Activated T-cell treated with anti-CD3 and anti-CD28 coated beads for 1 hour (primary cell): ENCODE measurements at regions not wholly inside any gene's neighbourhood (a gene's known extent, or its start where the extent isn't known, plus 50 kb on each side); places are given as distances from the start of the nearest gene placed in this dataset.

Experiments used
- DNase-seq: peaks from one replicate; pipeline ENCODE4 v3.0.0-alpha.2; 2020; ENCODE audit warnings: low read depth

- no peak for DNase-seq
Measured at GRCh38 chr2:196224756-196225155, 53.4 kb upstream of the STK17B start.

- no peak for DNase-seq
Measured at GRCh38 chr2:196225213-196225612, 53.8 kb upstream of the STK17B start.

- DNase-seq, result no peak
Measured at GRCh38 chr2:196226058-196226706, 54.8 kb upstream of the STK17B start.

GRCh38 chr2:196226707-196227065, 55.3 kb upstream of the STK17B start:
- no peak for DNase-seq

- DNase-seq, result no peak
Measured at GRCh38 chr2:196229013-196229412, 57.6 kb upstream of the STK17B start.

GRCh38 chr2:196230061-196230854, 58.9 kb upstream of the STK17B start:
- peak; percentile 26 for DNase-seq

GRCh38 chr2:196233021-196233804, 61.8 kb upstream of the STK17B start:
- DNase-seq, result no peak

DNA sequence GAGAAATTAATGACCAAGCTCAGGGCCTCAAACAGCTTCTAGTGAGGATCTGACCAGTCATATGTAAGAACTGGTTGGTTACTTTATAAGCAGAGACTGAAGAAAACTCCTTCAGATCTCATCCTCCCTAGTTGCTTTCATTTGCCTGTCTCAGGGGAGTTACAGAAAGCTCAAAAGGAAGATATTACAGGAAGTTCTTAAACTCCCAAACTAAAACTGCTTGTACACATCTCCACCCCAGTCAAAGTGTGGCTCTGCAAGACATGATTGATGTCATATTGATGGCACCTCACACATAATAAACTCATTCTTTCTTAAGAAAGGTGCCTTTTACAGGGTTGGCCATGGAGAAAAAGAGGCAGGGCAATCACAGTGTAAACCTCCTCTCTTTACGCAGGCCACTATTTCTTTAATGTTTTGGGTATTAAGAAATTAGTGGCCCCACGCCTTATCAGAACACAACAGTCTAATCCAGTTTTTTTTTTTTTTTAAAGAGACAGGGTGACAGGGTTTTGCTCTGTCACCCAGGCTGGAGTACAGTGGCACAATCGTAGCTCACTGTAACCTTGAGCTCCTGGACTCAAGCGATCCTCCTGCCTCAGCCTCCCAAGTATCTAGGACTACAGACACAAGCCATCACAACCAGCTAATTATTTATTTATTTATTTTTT, 62.6 kb upstream of the STK17B start:
- no peak for DNase-seq

DNA sequence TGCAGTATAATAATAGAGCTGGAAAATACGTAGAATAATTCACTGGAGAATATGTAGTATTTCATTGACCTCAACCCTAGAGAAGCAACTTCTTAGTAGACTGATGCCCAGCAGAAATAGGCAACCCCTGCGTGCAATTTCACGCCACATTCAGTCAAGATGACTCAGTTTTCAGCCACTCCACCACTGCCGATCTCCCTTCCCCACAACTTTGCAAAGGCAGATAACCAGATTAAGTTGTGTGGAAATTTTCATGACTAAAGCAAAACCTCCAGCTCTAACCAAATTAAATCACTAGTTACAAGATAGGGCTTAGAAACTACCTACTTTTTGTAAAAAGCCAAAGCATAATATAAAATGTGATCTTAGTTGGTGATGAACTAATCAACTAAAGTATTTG, 63.3 kb upstream of the STK17B start:
- DNase-seq, result peak; percentile 23

DNA sequence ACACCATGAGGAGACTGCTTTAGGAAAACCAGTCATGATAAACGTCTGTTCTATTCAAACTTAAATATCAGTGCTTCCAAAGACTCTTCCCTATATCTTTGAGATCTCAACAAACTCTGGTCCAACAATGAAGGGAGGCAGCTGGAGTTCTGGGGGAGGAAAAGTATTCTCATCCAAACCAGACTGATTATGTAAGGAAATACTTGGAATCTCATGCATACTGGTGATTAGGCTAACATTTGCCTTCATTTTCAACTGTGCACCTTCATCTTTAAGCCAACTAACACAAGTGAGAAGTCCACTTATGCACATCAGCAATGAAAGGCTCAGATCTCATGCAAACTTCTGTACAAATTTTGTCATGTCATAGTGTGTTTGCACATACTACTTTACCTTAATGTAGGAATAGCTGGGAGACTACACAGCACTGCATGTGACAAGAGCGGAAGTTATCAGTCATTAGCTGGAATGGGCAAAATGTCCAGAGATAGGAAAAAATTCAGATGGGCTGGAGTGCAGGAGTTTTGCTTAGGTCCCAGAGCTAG, 67.5 kb upstream of the STK17B start:
- DNase-seq, result no peak

DNA sequence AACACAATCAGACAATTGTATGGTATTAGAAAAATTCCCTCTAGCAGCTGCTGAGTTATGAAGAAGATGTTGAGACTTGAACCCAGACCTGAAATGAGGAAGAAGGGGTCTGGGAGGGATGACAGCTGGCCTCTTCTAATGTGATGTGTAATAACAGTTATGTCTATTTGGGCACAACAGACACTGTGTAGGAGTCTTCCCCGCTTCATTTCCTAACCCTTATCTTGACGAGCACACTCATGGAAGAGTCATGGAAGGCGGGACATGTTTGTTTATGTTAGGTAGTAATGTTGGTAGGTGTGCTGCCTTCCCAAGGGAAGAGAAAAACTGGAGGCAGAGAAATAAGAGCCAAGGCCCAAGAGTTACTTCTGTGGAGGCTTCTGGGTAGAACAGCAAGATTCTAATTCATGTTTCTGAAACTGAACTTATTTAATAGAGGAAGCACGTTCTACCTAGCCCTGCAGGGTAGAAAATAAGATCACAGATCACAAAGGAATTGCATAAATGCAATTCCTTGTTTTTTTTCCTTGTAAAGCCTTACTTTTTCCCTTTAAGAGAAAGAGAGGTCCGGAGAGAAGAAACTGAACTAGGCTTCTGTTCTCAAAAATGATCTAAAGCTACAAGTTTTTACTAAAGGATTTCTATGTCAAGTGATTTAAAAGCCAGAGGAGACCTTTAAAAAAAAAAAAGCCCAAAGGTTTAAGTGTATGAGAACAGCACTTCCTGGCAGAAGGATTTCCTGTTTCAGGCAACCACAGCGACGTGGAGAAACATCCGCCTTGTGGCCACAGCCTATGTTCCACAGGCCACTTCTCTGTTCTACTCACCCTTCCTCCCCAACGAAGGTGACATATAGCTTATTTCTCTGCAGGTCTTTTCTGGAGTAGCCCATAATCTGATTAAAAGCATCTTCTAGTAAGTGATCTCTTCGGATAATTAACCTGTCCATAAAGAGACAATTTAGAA, 68.5 kb upstream of the STK17B start:
- peak; percentile 56 for DNase-seq

GRCh38 chr2:196241175-196241574, 69.8 kb upstream of the STK17B start:
- DNase-seq, result no peak

- no peak for DNase-seq
Measured at GRCh38 chr2:196242131-196242620, 70.8 kb upstream of the STK17B start.

- DNase-seq, result no peak
Measured at GRCh38 chr2:196244516-196244915, 73.1 kb upstream of the STK17B start.

DNA sequence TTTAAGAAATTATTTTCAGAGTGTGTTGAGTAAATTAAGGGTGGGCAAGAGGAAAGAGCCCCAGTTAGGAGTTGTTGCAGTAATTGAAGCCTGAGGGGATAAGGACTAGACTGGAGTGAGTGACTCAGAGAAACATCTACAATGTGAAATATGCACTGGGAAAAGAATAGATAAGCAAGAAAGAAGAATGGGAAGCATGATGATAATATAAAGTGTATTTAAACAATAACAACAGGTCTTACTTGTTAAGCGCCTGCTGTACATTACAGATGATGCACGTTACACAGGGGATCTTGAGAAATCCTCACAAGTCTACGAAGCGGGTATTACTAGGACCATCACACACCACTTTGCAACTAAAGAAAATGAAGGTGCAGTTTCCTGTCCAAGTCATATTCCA, 73.6 kb upstream of the STK17B start:
- no peak for DNase-seq

GRCh38 chr2:196245378-196246140, 74.2 kb upstream of the STK17B start:
- no peak for DNase-seq

DNA sequence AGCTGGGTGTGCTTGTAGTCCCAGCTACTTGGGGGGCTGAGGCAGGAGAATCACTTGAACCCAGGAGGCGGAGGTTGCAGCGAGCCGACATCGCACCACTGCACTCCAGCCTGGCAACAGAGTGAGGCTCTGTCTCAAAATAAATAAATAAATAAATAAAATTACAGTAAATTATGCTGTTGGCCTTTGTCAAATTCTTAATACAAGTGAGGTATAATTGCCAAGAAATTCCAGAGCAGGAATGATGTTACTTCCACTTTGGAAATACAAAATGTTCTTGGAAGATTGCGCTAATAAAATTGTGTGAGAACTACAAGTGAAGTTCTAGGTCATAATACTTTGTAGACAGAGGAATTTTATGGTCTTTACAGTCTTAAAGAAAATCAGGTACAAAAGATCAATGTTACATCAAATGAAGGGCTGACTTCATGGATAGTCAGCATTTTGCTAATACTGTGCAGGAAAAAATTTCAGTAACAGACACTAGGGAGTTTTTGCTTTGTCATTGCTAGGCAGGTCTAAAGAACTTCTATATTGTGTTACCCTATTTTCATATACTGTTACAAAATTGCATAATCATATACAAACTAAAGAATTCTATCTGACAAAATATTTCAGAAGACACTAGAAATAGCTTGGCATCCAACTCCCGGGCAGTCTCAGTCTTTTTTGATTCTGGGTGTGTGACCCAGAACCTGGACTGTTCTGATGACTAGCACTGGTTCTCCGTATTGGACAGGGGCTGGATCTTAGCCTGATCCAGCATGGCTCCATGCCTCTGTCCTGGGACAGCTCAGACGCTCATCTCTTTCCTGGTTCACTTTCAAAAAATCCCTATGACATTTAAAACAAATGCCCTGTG, 76.0 kb upstream of the STK17B start:
- DNase-seq, result no peak

GRCh38 chr2:196247976-196248280, 76.5 kb upstream of the STK17B start:
- no peak for DNase-seq

DNA sequence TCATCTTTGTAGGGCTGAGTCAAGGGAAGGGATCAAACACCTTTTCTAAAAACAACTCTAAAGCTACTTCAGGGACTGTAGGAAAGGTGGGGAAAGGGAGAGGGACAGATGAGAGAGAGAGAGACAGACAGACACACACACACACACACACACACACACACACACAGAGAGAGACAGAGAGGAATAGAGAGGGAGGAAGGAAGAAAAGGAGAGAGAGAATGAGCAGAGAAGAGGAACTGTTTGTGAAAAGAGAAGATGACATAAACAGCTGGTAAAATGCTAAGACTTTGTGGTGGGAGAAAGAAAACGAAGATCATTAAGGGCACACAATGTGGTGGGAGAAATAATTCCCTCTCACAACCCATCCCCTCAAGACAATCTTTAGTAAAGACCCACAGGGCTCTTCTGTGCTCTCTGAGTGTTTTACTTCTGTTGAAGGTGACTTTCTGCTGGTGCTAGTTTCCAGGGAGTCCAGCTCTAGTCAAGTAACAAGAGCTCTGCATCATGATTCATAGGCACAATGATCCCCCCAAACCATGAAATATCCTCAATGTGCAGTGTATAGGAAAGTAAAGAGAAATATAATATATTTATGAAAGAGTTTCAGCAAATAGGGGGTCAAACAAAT, 77.2 kb upstream of the STK17B start:
- DNase-seq, result no peak
